Trophoblast cell (in vitro differentiated cells and primary cell): ENCODE measurements at regions not wholly inside any gene's neighbourhood (a gene's known extent, or its start where the extent isn't known, plus 50 kb on each side); places are given as distances from the start of the nearest gene placed in this dataset.
"Not testable (repeated sequence)": the region's sequence is repeated elsewhere in the genome, so short reads cannot be mapped to it uniquely, and the experiment has no call there.

Experiments
- DNase-seq, 2 donors: peaks; one replicate each; pipeline ENCODE4 v3.0.0-alpha.2; 2016
- H2AFZ ChIP-seq: 2 replicates; pipeline ENCODE4 v1.6.1; 2013; ENCODE audit warnings: low read length, moderate library complexity, mild to moderate bottlenecking; ENCODE audit not compliant: insufficient read depth, poor library complexity
- H2AK5ac ChIP-seq: 2 replicates; pipeline ENCODE4 v1.6.1; 2013; ENCODE audit warnings: mild to moderate bottlenecking, low read length
- H2BK120ac ChIP-seq: 2 replicates; pipeline ENCODE4 v1.6.1; 2013; ENCODE audit warnings: low read length, mild to moderate bottlenecking, moderate library complexity; ENCODE audit not compliant: insufficient read depth, poor library complexity
- H2BK12ac ChIP-seq: 2 replicates; pipeline ENCODE4 v1.6.1; 2013; ENCODE audit warnings: mild to moderate bottlenecking, low read length, moderate library complexity
- H2BK5ac ChIP-seq: 2 replicates; pipeline ENCODE4 v1.6.1; 2013; ENCODE audit warnings: low read length, low read depth, moderate library complexity, mild to moderate bottlenecking; ENCODE audit not compliant: poor library complexity
- H3K14ac ChIP-seq: 2 replicates; pipeline ENCODE4 v1.6.1; 2013; ENCODE audit warnings: mild to moderate bottlenecking, low read length
- H3K18ac ChIP-seq: 2 replicates; pipeline ENCODE4 v1.6.1; 2013; ENCODE audit warnings: mild to moderate bottlenecking, low read length
- H3K23ac ChIP-seq: 2 replicates; pipeline ENCODE4 v1.6.1; 2013; ENCODE audit warnings: low read length
- H3K27ac ChIP-seq: 2 replicates; pipeline ENCODE4 v1.5.1; 2013; ENCODE audit warnings: low read depth, mild to moderate bottlenecking, inconsistent platforms, low read length, moderate library complexity
- H3K27me3 ChIP-seq: 2 replicates; pipeline ENCODE4 v1.6.1; 2013; ENCODE audit warnings: inconsistent platforms, mild to moderate bottlenecking, low read length, moderate library complexity; ENCODE audit not compliant: insufficient read depth
- H3K36me3 ChIP-seq, 2 experiments: 1 replicate in 1 of 2; 2 replicates in 1 of 2; pipeline ENCODE4 v1.6.1; 2013; ENCODE audit warnings: low read length in 2 of 2, mild to moderate bottlenecking in 2 of 2, moderate library complexity in 1 of 2; ENCODE audit not compliant: insufficient read depth in 2 of 2, control insufficient read depth in 1 of 2
- H3K4ac ChIP-seq: 2 replicates; pipeline ENCODE4 v1.6.1; 2013; ENCODE audit warnings: low read depth, mild to moderate bottlenecking, low read length, moderate library complexity
- H3K4me1 ChIP-seq, 2 experiments: 1 replicate in 1 of 2; 2 replicates in 1 of 2; pipeline ENCODE4 v1.6.1; 2013; ENCODE audit warnings: low read length in 2 of 2, mild to moderate bottlenecking in 2 of 2, moderate library complexity in 1 of 2; ENCODE audit not compliant: insufficient read depth in 2 of 2, control insufficient read depth in 1 of 2
- H3K4me2 ChIP-seq: 2 replicates; pipeline ENCODE4 v1.6.1; 2013; ENCODE audit warnings: inconsistent platforms, mild to moderate bottlenecking, low read length, moderate library complexity
- H3K4me3 ChIP-seq: 2 replicates; pipeline ENCODE4 v1.5.1; 2013; ENCODE audit warnings: mild to moderate bottlenecking, low read depth, low read length, inconsistent platforms
- H3K79me1 ChIP-seq: one replicate; pipeline ENCODE4 v1.6.1; 2013; ENCODE audit warnings: low read length
- H3K79me2 ChIP-seq: 2 replicates; pipeline ENCODE4 v1.6.1; 2013; ENCODE audit warnings: low read length, mild to moderate bottlenecking; ENCODE audit not compliant: control insufficient read depth, insufficient read depth, poor library complexity
- H3K9ac ChIP-seq: 2 replicates; pipeline ENCODE4 v1.6.1; 2013; ENCODE audit warnings: mild to moderate bottlenecking, low read length
- H3K9me3 ChIP-seq: 2 replicates; pipeline ENCODE4 v1.6.1; 2013; ENCODE audit warnings: low read depth, mild to moderate bottlenecking, control low read depth, inconsistent platforms, low read length; ENCODE audit not compliant: insufficient read depth
- H4K12ac ChIP-seq: 2 replicates; pipeline ENCODE4 v1.6.1; 2013; ENCODE audit warnings: low read depth, mild to moderate bottlenecking, low read length, moderate library complexity
- H4K8ac ChIP-seq: 2 replicates; pipeline ENCODE4 v1.6.1; 2013; ENCODE audit warnings: low read depth, mild to moderate bottlenecking, low read length, moderate library complexity
- H4K91ac ChIP-seq: one replicate; pipeline ENCODE4 v1.6.1; 2013; ENCODE audit warnings: low read depth, mild to moderate bottlenecking, low read length, moderate library complexity
- WGBS: extraction: QIAGEN DNeasy Blood & Tissue Kit; methylation state at CpG from one replicate; pipeline ENCODE4 v1.1.7; 2013; ENCODE audit warnings: missing lambda C conversion rate; ENCODE audit not compliant: insufficient read length, insufficient coverage; ENCODE audit errors: extremely low coverage; 5-methylcytosine and 5-hydroxymethylcytosine counted together

DNA sequence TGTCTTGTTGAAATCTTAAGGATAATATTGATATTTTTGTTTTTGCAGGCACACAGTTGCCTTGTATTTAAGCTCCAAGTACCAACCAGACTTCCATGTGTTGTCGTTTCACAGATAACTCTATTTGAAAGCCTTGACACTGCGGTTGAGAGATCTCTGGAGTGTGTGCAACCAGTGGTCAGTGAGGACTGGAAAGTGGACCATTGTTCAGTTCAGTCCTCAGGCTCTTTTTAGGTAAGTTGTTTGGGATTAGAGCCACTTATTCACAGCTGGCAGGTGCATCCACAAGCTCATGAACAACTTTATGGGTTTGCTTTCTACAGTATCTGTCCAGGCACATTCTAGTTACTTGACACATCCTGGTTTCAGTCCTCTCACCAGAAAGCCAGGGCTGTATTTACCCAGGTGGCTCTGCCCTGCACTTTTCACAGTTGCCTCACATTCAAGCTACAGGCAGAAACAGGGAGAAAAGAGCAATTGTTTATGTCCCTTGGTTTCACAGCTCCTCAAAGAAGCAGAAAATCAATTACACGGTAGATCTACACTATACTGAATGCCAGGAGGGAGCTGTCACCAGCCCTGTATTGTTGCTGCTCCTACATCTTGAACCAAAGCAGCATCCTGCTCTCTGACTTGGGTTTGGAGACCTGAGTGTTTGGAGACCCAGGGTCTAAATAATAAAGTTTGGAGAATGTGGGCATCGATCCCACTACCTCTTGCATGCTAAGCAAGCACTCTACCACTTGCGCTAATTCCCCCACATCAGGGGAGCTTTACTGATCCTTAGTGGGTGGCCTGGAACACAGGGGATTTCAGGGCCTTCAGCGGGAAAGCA, 543.3 kb downstream of the PRIM2 start:
- not testable (repeated sequence) for DNase-seq, H3K79me1 ChIP-seq, H3K23ac ChIP-seq, H3K18ac ChIP-seq, H3K4ac ChIP-seq, H3K9ac ChIP-seq, H3K4me1 ChIP-seq, H2BK120ac ChIP-seq, H3K4me2 ChIP-seq, H3K27me3 ChIP-seq, H2BK12ac ChIP-seq, H2AFZ ChIP-seq, H3K79me2 ChIP-seq, H3K27ac ChIP-seq, H4K91ac ChIP-seq, H3K36me3 ChIP-seq, H2BK5ac ChIP-seq, H4K8ac ChIP-seq, H2AK5ac ChIP-seq, H3K9me3 ChIP-seq, H4K12ac ChIP-seq, H3K14ac ChIP-seq, H3K4me3 ChIP-seq
- no CpG with 5 or more reads among the region's 6 CpGs for WGBS

GRCh38 chr6:57870083-57870482, 552.7 kb downstream of the PRIM2 start:
- not testable (repeated sequence) for H3K9me3 ChIP-seq, H3K9ac ChIP-seq, H3K4me1 ChIP-seq, H3K23ac ChIP-seq, H3K36me3 ChIP-seq, H3K18ac ChIP-seq, H2AFZ ChIP-seq, H4K91ac ChIP-seq, H2BK120ac ChIP-seq, H4K8ac ChIP-seq, H3K4me3 ChIP-seq, H2AK5ac ChIP-seq, H3K27ac ChIP-seq, H3K4me2 ChIP-seq, H2BK12ac ChIP-seq, H3K14ac ChIP-seq, H3K4ac ChIP-seq, DNase-seq, H3K27me3 ChIP-seq, H3K79me2 ChIP-seq, H3K79me1 ChIP-seq, H2BK5ac ChIP-seq, H4K12ac ChIP-seq
- WGBS = no CpG with 5 or more reads among the region's 3 CpGs

DNA sequence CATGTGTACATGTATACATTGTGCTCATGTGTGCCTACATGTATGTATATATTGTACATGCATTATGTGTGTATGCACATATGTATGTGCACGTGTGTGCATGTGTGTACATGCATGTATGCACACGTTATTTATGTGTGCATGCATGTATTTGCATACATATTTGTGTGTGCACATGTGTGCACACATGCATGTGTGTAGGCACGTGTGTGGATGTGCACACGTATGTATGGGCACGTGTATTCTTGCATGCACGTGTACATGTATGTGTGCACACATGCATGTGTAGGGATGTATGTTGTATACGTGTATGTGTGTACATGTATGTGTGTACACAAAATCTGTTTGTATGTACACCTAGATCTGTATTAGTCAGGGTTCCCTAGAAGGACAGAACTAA, 556.0 kb downstream of the PRIM2 start:
- WGBS = no CpG with 5 or more reads among the region's 7 CpGs
- not testable (repeated sequence) for H3K23ac ChIP-seq, H3K18ac ChIP-seq, H3K4me2 ChIP-seq, H4K8ac ChIP-seq, H4K91ac ChIP-seq, H4K12ac ChIP-seq, H3K9me3 ChIP-seq, H3K4me1 ChIP-seq, DNase-seq, H3K36me3 ChIP-seq, H3K27me3 ChIP-seq, H3K4me3 ChIP-seq, H2BK5ac ChIP-seq, H2AK5ac ChIP-seq, H3K27ac ChIP-seq, H3K14ac ChIP-seq, H3K79me1 ChIP-seq, H3K79me2 ChIP-seq, H2BK120ac ChIP-seq, H2AFZ ChIP-seq, H3K4ac ChIP-seq, H2BK12ac ChIP-seq
- peak overlapping the region; percentile 57 for H3K9ac ChIP-seq

GRCh38 chr6:57876659-57877058, 559.2 kb downstream of the PRIM2 start:
- whole genome bisulfite sequencing = no CpG with 5 or more reads among the region's 2 CpGs
- H3K79me2 ChIP-seq, H4K12ac ChIP-seq: not testable (repeated sequence)

More at GRCh38 chr6:57876659-57877058, 559.2 kb downstream of the PRIM2 start:
- H3K14ac ChIP-seq, H2BK5ac ChIP-seq, H2BK12ac ChIP-seq, H3K79me1 ChIP-seq, H2BK120ac ChIP-seq, H3K36me3 ChIP-seq, H3K9ac ChIP-seq, H2AK5ac ChIP-seq, DNase-seq, H4K8ac ChIP-seq, H3K9me3 ChIP-seq, H3K27ac ChIP-seq, H3K27me3 ChIP-seq, H2AFZ ChIP-seq, H3K4ac ChIP-seq, H3K4me3 ChIP-seq, H4K91ac ChIP-seq, H3K23ac ChIP-seq, H3K4me2 ChIP-seq, H3K18ac ChIP-seq, H3K4me1 ChIP-seq: not testable (repeated sequence)
